ENCODE measurements at regions not wholly inside any gene's neighbourhood (a gene's known extent, or its start where the extent isn't known, plus 50 kb on each side); places are given as distances from the start of the nearest gene placed in this dataset.

DNA sequence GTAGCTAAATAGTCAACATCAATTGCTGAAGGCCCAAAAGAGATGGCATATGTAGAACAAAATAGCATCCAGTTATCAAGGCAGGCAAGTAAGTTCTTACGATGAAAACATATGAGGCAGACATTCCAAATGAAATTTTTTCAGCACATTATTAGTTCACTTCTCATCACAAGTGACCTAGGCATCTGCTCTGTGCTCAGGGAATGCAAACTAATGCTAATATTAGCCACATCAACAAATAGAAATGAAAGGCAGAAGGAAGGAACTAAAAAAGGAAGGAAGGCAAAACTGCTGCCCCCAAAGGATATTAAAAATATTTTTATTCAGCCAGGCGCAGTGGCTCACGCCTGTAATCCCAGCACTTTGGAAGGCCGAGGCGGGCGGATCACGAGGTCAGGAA lies 51.2 kb upstream of the ROCK1 start:
- TF ChIP-seq, protein P1, sequence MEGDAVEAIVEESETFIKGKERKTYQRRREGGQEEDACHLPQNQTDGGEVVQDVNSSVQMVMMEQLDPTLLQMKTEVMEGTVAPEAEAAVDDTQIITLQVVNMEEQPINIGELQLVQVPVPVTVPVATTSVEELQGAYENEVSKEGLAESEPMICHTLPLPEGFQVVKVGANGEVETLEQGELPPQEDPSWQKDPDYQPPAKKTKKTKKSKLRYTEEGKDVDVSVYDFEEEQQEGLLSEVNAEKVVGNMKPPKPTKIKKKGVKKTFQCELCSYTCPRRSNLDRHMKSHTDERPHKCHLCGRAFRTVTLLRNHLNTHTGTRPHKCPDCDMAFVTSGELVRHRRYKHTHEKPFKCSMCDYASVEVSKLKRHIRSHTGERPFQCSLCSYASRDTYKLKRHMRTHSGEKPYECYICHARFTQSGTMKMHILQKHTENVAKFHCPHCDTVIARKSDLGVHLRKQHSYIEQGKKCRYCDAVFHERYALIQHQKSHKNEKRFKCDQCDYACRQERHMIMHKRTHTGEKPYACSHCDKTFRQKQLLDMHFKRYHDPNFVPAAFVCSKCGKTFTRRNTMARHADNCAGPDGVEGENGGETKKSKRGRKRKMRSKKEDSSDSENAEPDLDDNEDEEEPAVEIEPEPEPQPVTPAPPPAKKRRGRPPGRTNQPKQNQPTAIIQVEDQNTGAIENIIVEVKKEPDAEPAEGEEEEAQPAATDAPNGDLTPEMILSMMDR (IDR thresholded peaks at IDR 0.05; ENCODE audit: borderline replicate concordance, control extremely low read depth, extremely low read depth, insufficient read depth, missing control alignments) = no peak
- in situ Hi-C loops (cut with MboI; ENCODE audit: low sequenced_read_pairs, unreplicated experiment) = no loop called here
- DNase-seq (ENCODE audit: low spot score) = no peak

DNA sequence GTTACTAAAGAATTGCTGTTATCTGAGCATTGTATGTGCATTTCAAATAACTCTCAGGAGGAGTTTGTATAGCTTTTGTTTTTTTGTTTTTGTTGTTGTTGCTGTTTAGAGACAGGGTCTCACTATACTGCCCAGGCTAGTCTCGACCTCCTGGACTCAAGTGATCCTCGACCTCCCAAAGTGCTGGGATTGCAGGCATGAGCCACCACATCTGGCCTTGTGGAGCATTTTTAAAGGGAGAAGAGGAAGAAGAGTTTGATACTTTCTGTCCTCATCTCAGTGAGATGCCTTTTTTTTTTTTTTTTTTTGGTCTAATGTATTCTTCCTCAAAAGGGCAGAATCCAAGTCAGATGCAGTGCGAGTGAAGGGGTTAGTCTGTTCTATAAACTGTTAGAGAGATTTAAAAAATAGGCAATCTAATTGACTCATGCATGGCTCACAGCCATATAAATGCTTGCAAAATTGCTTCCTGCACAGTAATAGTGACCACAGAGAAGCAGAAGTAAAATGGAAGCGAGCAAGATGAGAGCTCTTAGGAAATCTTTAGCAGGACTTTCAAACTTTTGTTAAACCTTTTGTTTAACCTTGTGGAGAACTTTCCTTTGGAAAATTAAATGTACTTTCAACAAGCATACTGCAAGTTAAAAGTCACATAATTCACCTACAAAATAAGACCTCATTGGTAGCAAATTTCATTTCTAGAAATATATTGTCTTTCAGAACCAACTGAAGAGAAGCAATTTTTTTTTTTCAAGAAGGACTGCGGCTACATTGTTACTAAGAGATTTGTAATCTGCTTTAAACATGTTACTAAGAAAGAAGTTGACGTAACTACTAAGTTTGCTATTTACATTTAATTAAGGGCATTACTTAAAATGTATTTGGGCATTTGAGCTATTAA lies 52.3 kb upstream of the ROCK1 start:
- in situ Hi-C loops (cut with MboI; ENCODE audit: low sequenced_read_pairs, unreplicated experiment) = no loop called here
- DNase-seq (ENCODE audit: low spot score) = no peak
- TF ChIP-seq, protein P1 (IDR thresholded peaks at IDR 0.05; ENCODE audit: borderline replicate concordance, control extremely low read depth, extremely low read depth, insufficient read depth, missing control alignments) = no peak

DNA sequence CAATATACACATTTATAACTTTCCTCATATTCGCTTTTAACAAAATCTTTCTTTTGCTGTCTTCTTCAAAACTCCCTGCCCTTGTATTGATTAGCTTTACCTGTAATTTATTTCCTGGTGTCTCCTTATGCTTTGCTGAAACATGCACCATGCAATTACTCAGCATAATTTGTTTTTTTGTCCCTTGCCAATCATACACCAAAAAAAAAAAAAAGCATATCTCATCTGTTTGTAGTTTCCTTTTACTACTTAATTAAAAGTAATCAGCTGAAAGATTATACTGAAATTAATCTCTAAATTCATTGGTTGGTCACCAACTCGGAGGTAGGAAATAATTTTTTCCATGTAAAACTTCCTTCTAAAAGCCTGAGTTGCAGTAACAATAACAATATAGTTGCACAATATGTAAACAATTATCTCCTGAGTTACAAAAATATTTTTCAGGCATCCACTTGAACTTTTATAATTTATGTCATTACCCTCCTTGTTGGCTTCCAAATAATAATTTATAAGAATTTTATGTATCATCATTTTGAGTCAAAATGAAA lies 53.0 kb upstream of the ROCK1 start:
- in situ Hi-C loops (cut with MboI; ENCODE audit: low sequenced_read_pairs, unreplicated experiment) = no loop called here

DNA sequence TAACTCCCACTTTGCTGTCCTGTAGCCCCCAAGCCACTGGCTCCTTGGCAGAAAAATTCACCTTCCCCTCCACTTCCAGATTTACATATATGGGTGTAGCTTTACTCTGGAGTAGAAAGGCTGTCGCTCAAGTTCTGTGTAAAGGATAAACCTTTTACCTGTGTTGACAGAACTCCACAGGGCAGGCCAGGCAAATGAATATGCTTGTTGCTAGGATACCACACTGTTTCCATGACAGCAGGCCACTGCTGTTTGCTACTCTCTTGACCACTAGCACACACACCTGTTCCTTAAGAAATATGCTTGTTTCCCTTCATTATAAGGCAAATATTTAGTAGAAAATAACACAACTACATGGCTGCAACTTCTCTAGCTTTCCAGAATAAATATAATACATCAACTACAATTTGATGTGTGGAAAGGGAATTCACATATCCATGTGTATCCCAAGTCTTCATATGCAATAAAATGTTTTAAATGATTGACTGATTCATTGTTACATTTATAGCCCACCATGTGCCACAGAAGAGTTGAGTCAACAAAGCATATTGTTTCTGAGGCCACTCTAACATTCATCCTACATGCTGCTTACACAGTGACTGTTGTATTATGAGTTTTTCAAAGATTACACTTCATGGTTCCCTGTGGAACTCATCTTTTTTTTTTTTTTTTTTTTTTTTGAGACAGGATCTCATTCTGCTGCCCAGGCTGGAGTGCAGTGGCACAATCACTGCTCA lies 56.2 kb upstream of the ROCK1 start:
- TF ChIP-seq, protein P1 (IDR thresholded peaks at IDR 0.05; ENCODE audit: borderline replicate concordance, control extremely low read depth, extremely low read depth, insufficient read depth, missing control alignments) = no peak
- no peak for DNase-seq (ENCODE audit: low spot score)
- in situ Hi-C loops (cut with MboI; ENCODE audit: low sequenced_read_pairs, unreplicated experiment) = no loop called here

More for the DNA sequence above, 53.0 kb upstream of the ROCK1 start:
- TF ChIP-seq, protein P1 (IDR thresholded peaks at IDR 0.05; ENCODE audit: borderline replicate concordance, control extremely low read depth, extremely low read depth, insufficient read depth, missing control alignments) = no peak
- no peak for DNase-seq (ENCODE audit: low spot score)

DNA sequence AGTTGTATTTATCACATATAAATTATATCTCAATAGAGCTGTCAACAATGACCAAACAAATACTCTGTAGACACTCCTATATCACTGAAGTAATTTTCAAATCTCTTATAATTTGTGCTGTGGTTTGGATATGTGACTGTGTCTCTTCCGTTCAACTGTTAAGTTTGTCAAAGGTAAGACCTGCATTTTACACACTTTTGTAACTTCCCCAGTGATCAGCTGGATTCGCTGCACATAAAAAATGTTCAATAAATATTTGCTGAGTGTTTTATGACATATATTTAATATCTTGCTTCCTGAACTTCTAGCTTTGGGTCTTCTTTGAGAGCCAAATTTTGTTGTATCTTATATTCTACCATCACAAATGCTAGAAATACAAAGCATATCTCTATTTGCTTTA lies 57.3 kb upstream of the ROCK1 start:
- in situ Hi-C loops (cut with MboI; ENCODE audit: low sequenced_read_pairs, unreplicated experiment) = no loop called here
- TF ChIP-seq, protein P1 (IDR thresholded peaks at IDR 0.05; ENCODE audit: borderline replicate concordance, control extremely low read depth, extremely low read depth, insufficient read depth, missing control alignments) = no peak
- no peak for DNase-seq (ENCODE audit: low spot score)

DNA sequence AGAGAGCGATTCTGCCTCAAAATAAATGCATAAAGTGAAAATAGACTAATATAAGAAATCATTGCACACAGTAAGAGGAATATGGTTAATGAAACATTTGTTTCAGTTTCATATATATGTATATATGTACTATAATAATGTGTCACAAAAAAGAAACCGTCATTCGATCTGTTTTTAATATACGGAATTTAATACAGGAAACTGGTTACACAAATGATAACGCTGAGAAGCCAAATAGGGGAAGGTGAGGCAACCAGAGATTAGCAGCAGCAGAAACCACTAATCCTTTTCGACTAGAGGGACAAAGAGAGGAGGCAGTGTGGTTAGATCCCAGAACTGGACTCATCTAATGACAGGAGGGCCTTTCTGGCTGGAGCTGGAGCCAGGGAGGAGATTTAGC lies 64.2 kb upstream of the GREB1L start:
- TF ChIP-seq, protein P1 (IDR thresholded peaks at IDR 0.05; ENCODE audit: borderline replicate concordance, control extremely low read depth, extremely low read depth, insufficient read depth, missing control alignments) = no peak
- in situ Hi-C loops (cut with MboI; ENCODE audit: low sequenced_read_pairs, unreplicated experiment) = no loop called here

More for the DNA sequence above, 64.2 kb upstream of the GREB1L start:
- DNase-seq (ENCODE audit: low spot score) = no peak
